Esophagus muscularis mucosa (tissue), 4 donors: ENCODE measurements at regions not wholly inside any gene's neighbourhood (a gene's known extent, or its start where the extent isn't known, plus 50 kb on each side); places are given as distances from the start of the nearest gene placed in this dataset.

Experiments used
- DNase-seq: peaks from one replicate; pipeline ENCODE4 v3.0.0-alpha.2; 2017; ENCODE audit errors: extremely low spot score
- H3K27ac ChIP-seq, 4 donors: fragments of 200-600 bp; sonication (generic); replicated peaks in 1 of 4; 1 replicate in 3 of 4; 2 replicates in 1 of 4; pipeline ENCODE4 v1.5.1; 2016 to 2019; ENCODE audit warnings: mild to moderate bottlenecking in 1 of 4
- H3K27me3 ChIP-seq, 4 donors: fragments of 200-600 bp; sonication (generic); one replicate each; pipeline versions ENCODE4 v1.5.1 to v1.6.0; 2016 to 2019
- H3K36me3 ChIP-seq, 4 donors: fragments of 200-600 bp; sonication (generic); one replicate each; pipeline ENCODE4 v1.5.1; 2016 to 2019
- H3K4me1 ChIP-seq, 4 donors: fragments of 200-600 bp; sonication (generic); one replicate each; pipeline ENCODE4 v1.5.1; 2016 to 2019
- H3K4me3 ChIP-seq, 4 donors: fragments of 200-600 bp; sonication (generic); 1 replicate in 2 of 4; 2 replicates in 2 of 4; pipeline ENCODE4 v1.5.1; 2016 to 2019; ENCODE audit warnings: mild to moderate bottlenecking in 4 of 4, moderate library complexity in 1 of 4
- H3K9me3 ChIP-seq, 4 donors: fragments of 200-600 bp; sonication (generic); 1 replicate in 3 of 4; 2 replicates in 1 of 4; pipeline ENCODE4 v1.5.1; 2016 to 2019
- CTCF ChIP-seq, 3 experiments: fragments of 200-600 bp in 2 of 3; fragments of 450-650 bp in 1 of 3; sonication (generic) in 2 of 3; IDR thresholded peaks; one replicate each; pipeline ENCODE4 v1.5.1; 2017 to 2019; ENCODE audit warnings: antibody characterized with exemption in 3 of 3, mild to moderate bottlenecking in 2 of 3, moderate library complexity in 1 of 3
- EP300 ChIP-seq: sonication (generic); formaldehyde crosslinking; IDR thresholded peaks from one replicate; pipeline ENCODE4 v1.6.1; 2017; ENCODE audit warnings: antibody characterized with exemption
- POLR2A ChIP-seq: fragments of 450-650 bp; IDR thresholded peaks from one replicate; pipeline ENCODE4 v1.6.1; 2017; ENCODE audit warnings: antibody characterized with exemption, moderate library complexity, mild to moderate bottlenecking, low read depth
- POLR2AphosphoS5 ChIP-seq, 2 donors: sonication (generic); formaldehyde crosslinking; IDR thresholded peaks; one replicate each; pipeline ENCODE4 v1.6.1; 2017; ENCODE audit warnings: antibody characterized with exemption in 2 of 2
- WGBS: methylation state at CpG from one replicate; pipeline ENCODE4 v1.1.5; 2018; 5-methylcytosine and 5-hydroxymethylcytosine counted together
- intact Hi-C: fragments of 100-400 bp; cut with DNase I; formaldehyde crosslinking; loops from one replicate; pipeline ENCODE4 v1.15.1; 2023

GRCh38 chr2:41729800-41730364 is 317.9 kb upstream of the PKDCC start:
- 71% methylated on average over 11 of the region's 11 CpGs for WGBS
- Histone ChIP-seq H3K4me3 (no peak overlapping the region), H3K27ac (no peak overlapping the region), H3K36me3 (no peaks in the 10 kb centered on the region), H3K4me1 (no peaks in the 10 kb centered on the region), H3K27me3 (no peaks in the 10 kb centered on the region), H3K9me3 (no peaks in the 10 kb centered on the region)
- no peak for DNase-seq
- intact Hi-C loops, result no loop called here
- TF ChIP-seq EP300 (no peak), POLR2AphosphoS5 (IDR thresholded peaks at IDR 0.05) (no peak), CTCF (IDR thresholded peaks at IDR 0.05) (no peak), POLR2A (no peak)

- no peak for DNase-seq
- H3K4me3 ChIP-seq, result no peak overlapping the region
- H3K9me3 ChIP-seq, result no peaks in the 10 kb centered on the region
- WGBS, result 88% methylated on average over 1 of the region's 1 CpG
- H3K27ac ChIP-seq, result no peak overlapping the region
- H3K4me1 ChIP-seq, result no peaks in the 10 kb centered on the region
- intact Hi-C loops, result no loop called here
- no peaks in the 10 kb centered on the region for H3K36me3 ChIP-seq
- TF ChIP-seq EP300 (no peak), CTCF (IDR thresholded peaks at IDR 0.05) (no peak), POLR2A (no peak), POLR2AphosphoS5 (IDR thresholded peaks at IDR 0.05) (no peak)
- H3K27me3 ChIP-seq, result no peaks in the 10 kb centered on the region
Observed at GRCh38 chr2:41735006-41735405, 312.8 kb upstream of the PKDCC start.

DNA sequence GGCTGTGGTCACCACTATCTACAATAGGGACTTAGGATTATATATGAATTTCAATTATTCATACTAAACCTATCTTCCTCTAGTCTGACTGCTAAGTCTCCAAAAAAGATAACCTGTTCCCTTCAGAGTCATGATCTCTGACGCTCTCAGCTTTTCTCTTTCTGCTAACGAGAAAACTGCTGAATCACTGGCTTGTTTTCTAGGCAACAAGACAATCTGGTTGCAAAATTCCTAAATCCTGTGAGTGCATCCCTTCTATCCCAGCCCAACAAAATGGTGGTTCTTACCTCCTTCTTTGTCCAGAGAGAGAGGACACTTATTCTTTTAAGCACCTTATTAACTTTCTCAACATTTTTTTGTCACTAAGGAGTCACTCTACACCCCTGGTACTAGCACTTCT is 312.3 kb upstream of the PKDCC start:
- Histone ChIP-seq H3K4me3 (no peak overlapping the region), H3K9me3 (no peaks in the 10 kb centered on the region), H3K27me3 (no peaks in the 10 kb centered on the region), H3K4me1 (no peaks in the 10 kb centered on the region), H3K27ac (no peak overlapping the region), H3K36me3 (no peaks in the 10 kb centered on the region)
- DNase-seq, result no peak
- TF ChIP-seq CTCF (IDR thresholded peaks at IDR 0.05) (no peak), POLR2A (no peak), POLR2AphosphoS5 (IDR thresholded peaks at IDR 0.05) (no peak), EP300 (no peak)
- WGBS, result 64% methylated on average over 2 of the region's 2 CpGs
- intact Hi-C loops, result no loop called here

DNA sequence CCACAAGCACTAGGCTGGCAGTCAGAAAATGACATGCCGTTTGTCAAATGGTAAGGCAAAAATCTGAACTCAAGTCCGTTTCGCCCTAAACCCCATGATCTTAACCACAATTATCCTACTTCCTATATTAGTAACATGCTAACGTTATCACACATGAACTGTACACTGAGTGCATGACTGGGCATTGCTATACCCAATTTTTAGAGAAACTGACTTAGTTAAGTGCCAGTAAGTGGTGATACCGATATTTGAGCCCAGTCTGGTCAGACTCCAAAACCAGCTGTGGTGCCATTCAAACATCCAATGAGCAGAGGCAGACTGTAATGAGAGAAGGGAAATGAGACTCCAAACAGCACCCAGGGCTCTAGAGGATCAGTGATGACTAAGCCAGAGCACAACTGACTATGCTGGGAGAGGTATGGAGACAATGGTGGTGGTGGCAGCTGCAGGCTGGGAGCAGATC is 311.7 kb upstream of the PKDCC start:
- Histone ChIP-seq H3K27ac (no peak overlapping the region), H3K4me1 (no peaks in the 10 kb centered on the region), H3K36me3 (no peaks in the 10 kb centered on the region), H3K4me3 (no peak overlapping the region), H3K27me3 (no peaks in the 10 kb centered on the region), H3K9me3 (no peaks in the 10 kb centered on the region)
- no peak for DNase-seq
- intact Hi-C loops, result no loop called here
- 64% methylated on average over 5 of the region's 5 CpGs for WGBS
- TF ChIP-seq POLR2A, result no peak
- no peak for TF ChIP-seq POLR2AphosphoS5 (IDR thresholded peaks at IDR 0.05)
- TF ChIP-seq CTCF (IDR thresholded peaks at IDR 0.05), result no peak

DNA sequence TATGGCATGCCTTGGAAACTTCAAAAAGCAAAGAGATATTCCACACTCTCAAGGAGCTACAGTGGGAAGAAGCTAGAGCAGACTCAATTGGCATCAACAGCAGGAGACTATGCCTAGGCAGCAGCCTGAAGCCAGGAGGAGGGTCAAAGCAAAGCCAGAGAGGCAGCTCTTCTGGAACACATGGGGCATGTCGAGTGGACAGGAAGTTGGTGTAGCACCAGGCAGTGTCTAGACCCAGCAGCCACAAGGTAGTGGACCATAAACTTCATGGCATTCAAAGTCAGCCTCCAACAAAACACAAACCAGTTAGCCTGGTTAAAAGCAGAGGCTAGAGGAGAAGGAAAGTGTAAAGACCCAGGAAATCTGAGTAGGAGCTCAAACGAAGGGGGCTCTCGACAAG is 311.2 kb upstream of the PKDCC start:
- Histone ChIP-seq H3K27ac (no peak overlapping the region), H3K9me3 (no peaks in the 10 kb centered on the region), H3K27me3 (no peaks in the 10 kb centered on the region), H3K4me1 (no peaks in the 10 kb centered on the region), H3K36me3 (no peaks in the 10 kb centered on the region), H3K4me3 (no peak overlapping the region)
- intact Hi-C loops, result no loop called here
- no peak for DNase-seq
- TF ChIP-seq POLR2AphosphoS5 (IDR thresholded peaks at IDR 0.05) (no peak), POLR2A (no peak), EP300 (no peak), CTCF (IDR thresholded peaks at IDR 0.05) (no peak)
- 65% methylated on average over 3 of the region's 3 CpGs for WGBS
